ENCODE measurements at regions not wholly inside any gene's neighbourhood (a gene's known extent, or its start where the extent isn't known, plus 50 kb on each side); places are given as distances from the start of the nearest gene placed in this dataset.
"Not testable (repeated sequence)": the region's sequence is repeated elsewhere in the genome, so short reads cannot be mapped to it uniquely, and the experiment has no call there.

DNA sequence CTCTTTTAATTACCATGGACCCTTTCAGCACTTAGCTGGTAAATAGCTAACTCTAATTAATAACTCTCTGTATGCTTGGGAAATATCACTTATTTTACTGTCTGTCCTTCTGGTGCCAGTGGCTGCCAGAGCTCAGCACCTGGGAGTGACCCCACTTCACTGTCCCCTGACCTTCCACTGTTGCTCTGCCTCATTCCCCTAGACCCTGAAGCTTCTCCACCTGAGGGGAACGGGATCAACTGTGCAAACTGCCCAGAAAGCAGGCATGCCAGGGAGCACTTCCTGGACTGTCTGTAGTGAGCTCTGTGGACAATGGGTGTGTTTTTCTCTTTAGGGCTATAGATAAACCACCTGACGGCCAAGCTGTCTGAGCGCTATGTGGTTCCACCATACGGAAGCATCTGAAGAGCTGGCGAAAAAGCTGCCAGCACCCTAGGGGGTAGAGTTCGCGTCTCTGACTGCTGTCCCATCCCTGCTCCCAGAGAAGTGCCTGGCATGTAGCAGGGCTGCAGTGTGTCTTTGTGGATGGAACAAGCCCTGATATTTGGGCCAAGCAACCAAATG is 106.3 kb upstream of the FOXA2 start:
- no peak for DNase-seq (ENCODE audit: low read depth in 2 of 2)

DNA sequence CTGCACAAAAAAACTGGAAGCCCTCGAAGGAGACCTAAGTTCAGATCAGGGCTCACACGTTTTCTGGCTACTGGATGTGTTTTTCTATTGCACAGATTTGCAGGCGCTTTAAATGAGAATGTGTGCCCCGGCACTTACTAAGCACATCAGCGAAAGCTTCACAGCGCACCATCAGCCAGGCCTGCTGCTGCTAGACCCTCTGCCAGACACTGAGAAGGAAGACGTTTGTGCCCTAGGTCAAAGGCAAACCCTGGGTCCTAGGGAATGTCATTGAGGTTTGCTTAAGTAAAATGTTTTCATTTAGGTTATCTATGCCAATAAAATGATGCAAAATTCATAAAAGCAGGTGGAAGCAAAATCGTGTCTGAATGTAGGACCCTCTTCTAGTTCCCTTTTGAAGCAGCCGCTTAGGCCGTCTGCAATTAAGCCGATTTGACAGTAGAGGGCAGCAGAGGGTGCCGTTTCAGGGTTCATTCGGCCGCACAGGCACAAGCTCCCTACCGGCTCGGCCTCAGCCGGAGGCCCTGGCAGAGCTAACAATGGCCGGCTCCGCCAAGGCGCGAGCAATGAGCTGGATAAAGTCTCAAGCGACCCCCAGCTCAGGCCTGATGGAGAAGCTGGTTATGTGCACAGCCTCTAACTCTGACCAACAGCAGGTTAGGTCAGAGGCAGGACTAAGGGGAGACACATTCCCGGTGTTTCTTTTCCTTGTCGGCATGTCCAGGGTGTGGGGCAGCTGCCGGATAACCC is 107.2 kb upstream of the FOXA2 start:
- peak; percentile 18 to 19 for DNase-seq (ENCODE audit: low read depth in 2 of 2)

DNA sequence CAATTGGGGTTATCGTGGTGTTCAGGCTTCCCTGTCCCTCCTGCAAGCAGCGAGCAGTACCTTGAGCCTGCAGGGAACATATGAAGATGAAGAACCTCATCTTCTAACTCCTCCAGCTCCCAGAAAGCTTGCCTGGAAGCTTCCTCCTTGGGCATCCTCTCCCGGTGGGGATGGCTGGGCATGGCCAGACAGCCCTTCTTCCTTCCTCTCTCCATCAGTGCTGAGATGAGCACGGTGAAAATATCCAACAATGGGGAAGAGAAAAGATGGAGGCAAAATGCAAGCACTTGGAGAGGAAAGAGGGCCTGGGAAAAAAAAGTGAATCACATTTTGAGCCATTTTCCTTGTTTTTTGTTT is 107.7 kb upstream of the FOXA2 start:
- no peak for DNase-seq (ENCODE audit: low read depth in 2 of 2)

DNA sequence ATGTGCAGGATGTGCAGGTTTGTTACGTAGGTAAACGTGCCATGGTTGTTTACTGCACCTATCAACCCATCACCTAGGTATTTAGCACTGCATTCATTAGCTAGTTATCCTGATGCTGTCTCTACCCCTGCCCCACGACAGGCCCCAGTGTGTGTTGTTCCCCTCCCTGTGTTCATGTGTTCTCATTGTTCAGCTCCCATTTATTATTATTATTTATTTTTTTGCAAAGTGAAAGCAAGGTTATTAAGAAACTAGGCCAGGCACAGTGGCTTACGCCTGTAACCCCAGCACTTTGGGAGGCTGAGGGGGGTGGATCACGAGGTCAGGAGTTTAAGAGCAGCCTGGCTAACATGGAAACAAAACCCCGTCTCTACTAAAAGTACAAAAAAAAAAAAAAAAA is 108.2 kb upstream of the FOXA2 start:
- not testable (repeated sequence) for DNase-seq (ENCODE audit: low read depth in 2 of 2)

DNA sequence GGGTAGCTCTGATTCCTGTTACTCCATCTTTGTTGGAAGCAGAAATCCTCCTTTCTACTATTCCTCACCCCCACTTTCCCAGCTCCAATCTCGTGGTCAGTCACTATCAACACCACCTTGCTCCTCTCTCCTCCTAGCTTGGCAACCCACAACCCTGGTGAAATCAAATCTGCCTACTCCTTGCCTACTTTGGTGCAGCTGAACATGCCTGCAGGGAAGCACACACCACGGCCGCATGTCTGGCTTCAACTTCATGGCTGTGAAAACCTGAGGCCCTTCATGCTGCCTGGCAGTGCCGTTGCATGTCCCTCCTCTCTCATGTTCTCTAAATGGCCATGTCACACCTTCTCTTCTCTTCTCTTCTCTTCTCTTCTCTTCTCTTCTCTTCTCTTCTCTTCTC is 112.4 kb upstream of the FOXA2 start:
- no peak for DNase-seq (ENCODE audit: low read depth in 2 of 2)

DNA sequence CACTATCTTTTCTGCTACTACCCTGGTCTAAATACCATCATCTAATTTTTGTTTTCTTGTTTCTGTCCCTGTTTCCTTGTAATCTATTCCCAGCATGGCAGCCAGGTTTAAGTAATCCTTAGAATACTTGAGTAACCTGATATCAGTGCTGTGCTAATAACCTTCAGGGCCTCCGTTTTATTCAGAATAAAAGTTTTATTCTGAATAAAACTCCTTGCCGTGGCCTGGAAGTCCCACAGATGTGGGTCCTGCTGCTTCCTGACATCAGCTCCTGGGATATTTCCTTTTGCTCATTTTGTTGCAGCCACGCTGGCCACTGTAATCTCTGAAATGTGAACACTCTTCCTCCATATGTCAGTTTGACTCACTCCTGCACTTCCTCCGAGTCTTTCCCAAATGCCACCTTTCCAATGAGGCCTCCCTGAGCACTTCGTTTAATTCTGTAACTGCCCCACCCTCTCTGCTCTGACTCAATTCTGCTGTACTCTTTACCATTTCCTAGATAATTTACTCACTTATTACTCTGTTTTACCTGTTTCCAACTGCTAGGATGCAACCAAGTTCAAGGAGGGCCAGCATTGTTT is 114.0 kb upstream of the FOXA2 start:
- no peak for DNase-seq (ENCODE audit: low read depth in 2 of 2)

DNA sequence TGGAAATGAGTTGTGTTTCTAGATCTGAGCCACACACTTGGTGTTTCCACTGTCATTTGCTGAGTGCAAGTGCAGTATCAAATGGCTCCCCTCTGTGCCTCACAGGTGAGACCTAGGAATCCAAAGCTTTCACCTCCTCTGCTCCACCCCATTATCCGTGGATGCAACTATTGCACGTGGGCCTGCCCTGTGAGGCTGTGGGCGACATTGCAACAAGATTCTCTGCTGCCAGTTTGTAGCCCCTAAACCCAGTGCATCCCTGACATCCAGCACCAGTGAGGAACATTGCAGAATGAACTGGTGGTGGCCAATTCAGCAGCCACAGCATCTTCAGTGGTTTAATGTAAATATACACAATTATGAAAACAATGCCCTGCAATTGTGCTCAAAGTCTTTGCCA is 115.0 kb upstream of the FOXA2 start:
- no peak for DNase-seq (ENCODE audit: low read depth in 2 of 2)

DNA sequence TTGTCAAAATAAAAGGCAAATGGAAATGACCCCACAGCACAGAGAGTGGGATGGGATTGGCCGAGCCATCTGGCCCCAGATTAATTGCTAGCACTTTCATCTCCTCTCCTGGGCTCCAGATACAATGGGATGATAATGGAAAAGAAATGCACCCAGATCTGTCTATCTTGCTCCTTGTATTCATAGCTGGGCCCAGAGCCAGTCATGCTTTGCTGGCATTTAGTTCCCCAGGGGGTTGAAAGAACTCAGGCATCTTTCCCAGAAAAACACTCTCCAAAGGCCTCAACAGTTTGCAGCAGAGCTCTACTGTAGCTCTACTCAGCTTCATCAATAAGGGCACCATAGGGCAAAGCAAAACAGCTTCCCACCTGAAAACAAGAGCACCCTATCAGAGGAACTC is 116.0 kb upstream of the FOXA2 start:
- DNase-seq (ENCODE audit: low read depth in 2 of 2) = no peak

DNA sequence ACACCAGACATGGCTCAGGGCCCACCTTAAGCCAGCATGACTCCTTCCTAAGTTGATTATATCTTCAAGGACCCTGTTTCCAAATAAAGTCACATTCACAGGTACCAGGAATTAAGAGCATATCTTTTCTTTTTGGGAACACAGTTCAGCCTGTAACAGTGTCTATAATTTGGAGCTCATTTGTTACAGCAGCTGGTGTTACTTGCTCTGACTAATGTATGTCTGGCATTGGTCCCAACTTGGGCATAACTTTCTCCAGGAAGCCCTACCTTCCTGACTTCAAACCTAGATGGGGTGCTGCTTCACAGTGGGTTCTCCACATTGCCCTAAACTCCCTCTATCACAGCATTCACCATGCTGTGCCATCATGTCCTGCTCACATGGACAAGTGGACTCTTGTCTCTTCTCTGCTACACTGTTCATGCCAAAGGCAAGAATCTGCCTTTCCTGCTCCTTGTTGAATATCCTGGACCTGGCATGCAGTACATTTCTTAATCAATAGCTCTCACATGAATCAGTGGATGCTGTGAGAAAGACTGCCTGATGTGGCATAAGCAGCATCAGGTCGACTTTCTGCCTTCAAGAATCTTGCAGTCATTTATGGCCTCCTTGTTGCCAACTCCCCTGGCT is 117.4 kb upstream of the FOXA2 start:
- no peak for DNase-seq (ENCODE audit: low read depth in 2 of 2)

DNA sequence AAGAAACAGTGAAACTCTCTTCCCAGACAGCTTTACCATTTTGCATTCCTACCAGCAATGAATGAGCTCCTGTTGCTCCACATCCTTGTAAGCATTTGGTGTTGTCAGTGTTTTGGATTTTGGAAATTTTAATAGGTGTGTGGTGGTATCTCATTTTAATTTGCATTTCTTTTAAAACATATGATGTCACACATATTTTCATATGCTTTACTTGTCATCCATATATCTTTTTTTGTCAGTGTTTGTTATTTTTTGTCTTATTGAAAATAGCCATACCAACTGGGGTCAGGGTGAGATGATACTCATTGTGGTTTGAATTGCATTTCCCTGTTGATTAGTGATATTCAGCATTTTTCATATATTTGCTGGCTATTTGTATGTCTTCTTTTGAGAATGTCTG is 119.5 kb upstream of the FOXA2 start:
- no peak for DNase-seq (ENCODE audit: low read depth in 2 of 2)

DNA sequence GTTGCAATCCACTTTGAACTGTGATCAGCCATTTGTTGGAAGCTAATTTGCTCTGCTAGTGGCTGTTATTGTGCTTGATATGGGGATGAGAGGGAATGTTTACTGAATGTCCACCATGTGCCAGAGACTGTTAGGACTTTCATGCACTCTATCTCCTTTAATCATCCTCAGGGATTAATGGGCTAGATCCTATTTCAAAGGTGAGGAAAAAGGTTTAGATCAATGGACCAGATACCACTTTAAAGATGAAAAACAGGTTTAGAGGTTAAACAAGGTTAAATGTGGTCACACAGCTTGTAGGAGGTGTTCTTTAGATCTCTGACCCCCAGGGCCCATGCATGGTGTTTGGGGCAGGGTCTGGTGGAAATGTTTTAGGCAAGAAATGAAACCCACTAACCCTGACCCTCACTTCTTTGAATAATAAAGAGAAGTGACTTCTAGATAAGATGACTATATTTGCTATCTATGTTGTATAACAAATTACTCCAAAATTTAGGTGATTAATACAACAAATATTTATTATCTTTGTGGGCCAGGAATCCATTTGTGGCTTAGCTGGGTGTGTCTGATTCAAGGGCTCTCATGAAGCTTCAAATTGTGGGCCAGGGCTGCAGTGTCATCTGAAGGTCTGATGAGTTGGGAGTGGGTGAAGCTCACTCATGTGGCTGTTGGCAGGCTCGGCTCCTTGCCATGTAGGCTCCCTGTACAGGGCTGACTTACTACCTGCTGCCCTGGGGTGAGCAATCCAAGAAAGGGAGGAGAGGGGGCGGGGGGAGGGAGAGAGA is 127.8 kb upstream of the FOXA2 start:
- DNase-seq (ENCODE audit: low read depth in 2 of 2) = no peak

DNA sequence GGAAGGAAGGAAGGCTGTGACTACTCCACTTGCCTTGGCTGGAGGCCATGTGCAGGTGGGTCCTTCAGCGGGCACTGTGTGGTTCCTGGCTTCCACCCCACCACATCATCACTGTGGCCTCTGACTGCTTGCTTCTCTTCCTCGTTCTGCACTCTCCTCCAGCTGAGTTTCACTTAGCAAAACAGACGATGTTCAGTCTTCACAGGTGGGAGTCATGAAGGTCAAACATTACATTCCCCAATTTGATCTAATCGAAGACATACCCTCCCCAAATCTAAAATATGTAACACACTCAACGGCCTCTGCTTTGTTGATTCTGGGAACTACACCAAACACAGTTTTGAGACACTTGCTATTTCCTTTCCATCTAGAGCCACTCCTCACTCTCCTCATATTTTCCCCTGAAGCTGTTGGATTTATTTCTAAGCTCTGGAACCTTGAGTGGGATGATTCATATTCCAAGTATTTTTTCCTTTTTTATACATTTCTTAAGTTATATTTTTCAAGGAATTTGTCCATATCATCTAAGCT is 132.5 kb upstream of the FOXA2 start:
- DNase-seq (ENCODE audit: low read depth in 2 of 2) = no peak

DNA sequence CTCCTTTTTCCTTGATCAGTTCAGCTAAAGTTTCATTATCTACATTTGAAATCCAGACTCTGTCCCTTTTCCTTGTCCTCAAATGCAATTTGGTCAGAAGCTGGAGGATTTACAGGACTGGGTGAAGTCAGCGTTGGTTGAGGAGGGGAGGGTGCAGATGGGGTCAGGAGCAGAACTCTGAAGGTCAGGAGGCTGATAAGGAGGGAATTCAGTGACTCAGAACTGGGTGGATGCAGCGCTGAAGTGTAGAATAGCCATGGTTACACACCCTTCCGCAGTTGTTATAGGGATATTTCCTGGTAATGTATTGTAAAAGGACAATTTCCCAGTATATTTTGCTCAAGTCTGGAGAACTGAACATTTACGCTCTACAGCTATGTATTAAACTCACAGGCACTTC is 133.1 kb upstream of the FOXA2 start:
- no peak for DNase-seq (ENCODE audit: low read depth in 2 of 2)

DNA sequence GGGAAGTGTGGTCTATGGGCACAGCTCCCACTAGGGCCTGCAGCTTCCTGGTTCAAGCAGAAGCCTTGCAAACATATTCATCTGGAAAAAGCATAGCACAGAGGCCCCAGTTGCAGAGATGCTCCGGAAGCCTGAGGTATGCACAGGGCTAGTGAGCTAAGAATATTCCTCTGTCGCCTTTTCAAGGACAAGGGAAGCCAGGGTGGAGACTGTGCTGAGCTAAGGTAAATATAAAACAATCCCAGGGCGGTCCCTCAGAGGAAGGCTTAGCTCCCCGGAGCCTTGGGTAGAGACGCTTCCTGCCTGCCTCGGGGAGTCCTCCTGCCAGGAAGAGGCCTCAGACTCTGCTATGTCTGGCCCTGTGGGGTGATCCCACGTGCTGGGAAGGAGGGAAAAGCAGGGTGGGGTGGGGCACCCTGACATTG is 134.8 kb upstream of the FOXA2 start:
- no peak for DNase-seq (ENCODE audit: low read depth in 2 of 2)

DNA sequence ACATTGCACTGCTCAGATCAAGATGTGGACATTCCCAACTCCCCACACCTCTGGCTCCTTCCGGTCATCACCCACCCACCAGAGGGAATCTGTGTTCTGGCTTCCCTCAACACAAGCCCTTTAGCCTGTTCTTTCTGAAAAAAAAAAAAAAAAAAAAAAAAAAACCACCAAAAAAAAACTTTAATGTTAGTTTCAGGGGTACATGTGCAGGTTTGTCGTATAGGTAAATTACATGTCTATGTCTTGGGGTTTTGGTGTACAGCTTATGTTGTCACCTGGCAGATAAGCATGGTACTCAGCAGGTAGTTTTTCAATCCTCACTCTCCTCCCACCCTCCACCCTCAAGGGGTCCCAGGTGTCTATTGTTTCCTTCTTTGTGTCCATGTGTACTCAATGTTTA is 135.8 kb upstream of the FOXA2 start:
- no peak for DNase-seq (ENCODE audit: low read depth in 2 of 2)

DNA sequence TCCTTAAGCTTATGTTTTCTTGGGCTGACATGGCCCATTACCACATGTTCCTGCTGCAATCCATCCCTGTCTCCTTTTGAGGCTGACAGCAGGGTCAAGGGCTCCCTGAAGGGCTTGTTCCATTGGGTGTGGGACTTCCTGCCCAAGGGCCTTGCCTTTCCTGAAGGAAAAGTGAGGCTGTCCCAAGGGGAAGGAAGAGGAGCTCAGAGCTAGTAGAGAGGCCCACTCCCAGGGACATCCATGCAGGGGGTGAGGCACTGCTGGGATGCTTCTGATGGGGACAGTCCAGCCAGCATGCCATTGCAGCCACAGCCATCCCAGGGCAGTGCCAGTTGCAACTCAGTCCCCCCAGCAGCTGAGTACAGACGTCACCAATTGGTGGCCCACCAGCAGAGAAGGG is 138.4 kb upstream of the FOXA2 start:
- no peak for DNase-seq (ENCODE audit: low read depth in 2 of 2)

DNA sequence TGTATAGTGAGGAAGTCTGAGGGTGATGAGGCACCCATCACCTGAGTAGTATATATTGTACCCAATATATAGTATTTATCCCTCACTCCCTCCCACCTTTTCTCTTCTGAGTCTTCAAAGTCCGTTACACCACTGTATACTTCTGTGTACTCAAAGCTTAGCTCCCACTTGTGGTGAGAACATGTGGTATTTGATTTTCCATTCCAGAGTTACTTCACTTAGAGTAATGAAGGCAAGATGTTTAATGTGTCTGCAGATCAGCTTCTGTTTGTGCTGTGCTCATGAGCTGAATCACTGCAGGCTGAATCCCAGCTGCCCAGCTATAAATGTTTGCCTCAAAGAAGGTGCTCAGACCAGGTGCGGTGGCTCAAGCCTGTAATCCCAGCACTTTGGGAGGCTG is 139.3 kb upstream of the FOXA2 start:
- no peak for DNase-seq (ENCODE audit: low read depth in 2 of 2)

DNA sequence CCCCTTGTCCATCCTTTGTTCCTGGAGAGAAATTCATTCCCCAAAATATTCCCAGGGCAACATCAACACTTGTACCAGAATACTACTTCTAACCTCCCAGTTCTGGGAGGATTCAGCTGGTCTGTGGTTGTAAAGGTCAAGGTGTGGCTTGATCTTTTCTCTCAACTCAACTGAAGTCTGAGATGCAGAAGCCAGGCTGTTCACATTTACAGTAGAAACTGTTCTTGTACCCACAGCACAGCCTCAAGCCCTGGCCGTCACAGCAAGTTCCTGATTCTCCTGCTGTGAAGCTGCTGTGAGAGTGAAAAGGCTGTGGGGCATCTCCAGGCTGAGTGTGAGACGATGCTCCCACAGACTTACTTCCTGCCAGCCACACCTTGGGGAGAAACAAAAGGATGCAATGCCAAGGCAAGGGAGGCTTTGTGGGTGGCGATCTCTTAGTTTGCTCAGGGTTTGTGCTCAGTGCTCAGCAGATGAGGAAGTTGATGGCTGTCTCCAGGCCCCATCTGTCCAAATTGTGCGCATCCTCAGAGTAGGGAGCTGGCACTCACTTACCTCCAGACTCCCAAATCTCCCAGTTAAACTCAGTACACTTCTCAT is 143.9 kb upstream of the FOXA2 start:
- no peak for DNase-seq (ENCODE audit: low read depth in 2 of 2)

DNA sequence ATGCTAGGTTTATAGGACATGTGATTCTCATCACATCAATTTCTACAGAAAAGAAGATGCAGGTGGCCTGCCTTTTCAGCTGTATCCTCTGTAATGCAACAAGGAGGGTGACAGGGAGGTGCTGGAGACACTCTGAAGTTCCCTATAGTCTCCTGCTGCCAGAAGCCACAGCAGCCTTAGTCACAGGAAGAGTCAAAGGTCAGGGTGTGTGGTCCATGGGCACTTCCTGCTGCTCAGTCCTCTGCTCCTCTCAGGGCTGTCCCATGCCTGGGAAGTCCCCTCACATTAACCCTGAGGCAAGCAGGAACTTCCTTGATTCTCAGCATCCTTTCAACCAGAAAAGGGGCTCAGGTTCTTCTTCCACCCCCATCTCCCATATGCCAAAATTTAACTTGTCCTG is 144.8 kb upstream of the FOXA2 start:
- no peak for DNase-seq (ENCODE audit: low read depth in 2 of 2)

DNA sequence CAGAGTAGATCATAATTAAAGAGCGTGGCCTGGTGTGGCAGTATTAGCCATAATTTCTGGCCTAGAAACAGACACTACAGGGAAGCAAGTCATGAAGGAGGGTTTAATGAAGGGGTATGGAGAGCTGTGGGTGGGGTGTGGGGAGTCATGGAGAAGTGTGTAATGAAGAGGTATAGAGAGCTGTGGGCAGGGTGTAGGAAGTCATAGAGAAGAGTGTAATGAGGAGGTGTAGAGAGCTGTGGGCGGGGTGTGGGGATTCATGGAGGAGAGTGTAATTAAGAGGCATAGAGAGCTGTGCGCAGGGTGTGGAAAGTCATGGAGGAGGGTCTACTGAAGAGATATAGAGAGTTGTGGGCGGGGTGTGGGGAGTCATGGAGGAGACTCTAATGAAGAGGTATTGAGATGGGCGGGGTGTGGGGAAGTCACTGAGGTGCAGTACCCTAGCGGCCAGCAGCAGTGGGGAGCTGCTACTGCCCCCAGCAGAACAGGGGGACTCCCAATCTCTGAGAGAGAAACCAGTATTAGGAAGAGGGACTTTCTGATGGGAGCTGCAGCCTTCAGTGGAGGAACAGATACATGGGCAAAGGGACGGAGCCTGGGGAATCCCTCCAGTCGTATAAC is 145.4 kb upstream of the FOXA2 start:
- no peak for DNase-seq (ENCODE audit: low read depth in 2 of 2)

DNA sequence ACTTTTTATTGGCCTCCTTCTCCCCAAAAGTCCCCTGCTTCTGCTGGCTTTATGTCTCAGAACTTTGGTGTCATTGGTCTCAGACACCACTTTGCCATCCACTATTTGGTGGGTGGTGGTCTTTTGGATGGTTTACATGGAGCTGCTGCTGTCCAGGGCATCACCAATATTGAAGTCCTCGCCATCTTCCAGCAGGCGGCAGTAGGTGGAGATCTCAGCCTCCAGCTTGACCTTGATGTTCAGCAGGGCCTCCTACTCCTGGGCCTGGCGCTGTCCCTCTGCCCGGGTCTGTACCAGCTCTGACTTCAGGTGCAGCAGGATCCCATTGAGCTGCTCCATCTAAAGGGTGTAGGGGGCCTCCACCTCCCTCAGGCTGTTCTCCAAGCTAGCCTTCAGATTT is 148.4 kb upstream of the FOXA2 start:
- DNase-seq (ENCODE audit: low read depth in 2 of 2) = no peak

Data from stimulated activated CD4-positive, alpha-beta T cell treated with anti-CD3 and anti-CD28 coated beads, Interleukin-1b, Interleukin-23, amount 100 ng/mL, for 4 hours (primary cell).